Right atrium auricular region (tissue), 2 donors: ENCODE measurements at regions not wholly inside any gene's neighbourhood (a gene's known extent, or its start where the extent isn't known, plus 50 kb on each side); places are given as distances from the start of the nearest gene placed in this dataset.

Experiments
- DNase-seq: peaks from one replicate; pipeline ENCODE4 v3.0.0-alpha.2; 2019; ENCODE audit warnings: low spot score
- H3K27ac ChIP-seq, 2 donors: fragments of 200-600 bp; sonication (generic); 1 replicate in 1 of 2; 2 replicates in 1 of 2; pipeline ENCODE4 v1.5.1; 2016 to 2019
- H3K27me3 ChIP-seq, 2 donors: fragments of 200-600 bp; sonication (generic); one replicate each; pipeline versions ENCODE4 v1.5.1 to v1.6.0; 2017 to 2019
- H3K36me3 ChIP-seq: fragments of 200-600 bp; sonication (generic); one replicate; pipeline ENCODE4 v1.5.1; 2016
- H3K4me1 ChIP-seq, 2 donors: fragments of 200-600 bp; sonication (generic); one replicate each; pipeline versions ENCODE4 v1.5.1 to v1.6.0; 2017 to 2019
- H3K4me3 ChIP-seq, 2 donors: fragments of 200-600 bp; sonication (generic); 1 replicate in 1 of 2; 2 replicates in 1 of 2; pipeline ENCODE4 v1.5.1; 2017 to 2019; ENCODE audit warnings: mild to moderate bottlenecking in 1 of 2, moderate library complexity in 1 of 2
- H3K9me3 ChIP-seq, 2 donors: fragments of 200-600 bp; sonication (generic); one replicate each; pipeline ENCODE4 v1.5.1; 2019
- CTCF ChIP-seq, 2 donors: fragments of 200-600 bp; sonication (generic); IDR thresholded peaks; one replicate each; pipeline ENCODE4 v1.5.1; 2019; ENCODE audit warnings: antibody characterized with exemption in 2 of 2

- Histone ChIP-seq H3K36me3 (no peaks in the 10 kb centered on the region), H3K4me1 (no peaks in the 10 kb centered on the region), H3K27ac (no peak overlapping the region), H3K27me3 (no peaks in the 10 kb centered on the region), H3K9me3 (no peaks in the 10 kb centered on the region), H3K4me3 (no peak overlapping the region)
- no peak for DNase-seq
- no peak for TF ChIP-seq CTCF (IDR thresholded peaks at IDR 0.05)
Observed at GRCh38 chr3:5270666-5271371, 83.3 kb downstream of the EDEM1 start.

DNA sequence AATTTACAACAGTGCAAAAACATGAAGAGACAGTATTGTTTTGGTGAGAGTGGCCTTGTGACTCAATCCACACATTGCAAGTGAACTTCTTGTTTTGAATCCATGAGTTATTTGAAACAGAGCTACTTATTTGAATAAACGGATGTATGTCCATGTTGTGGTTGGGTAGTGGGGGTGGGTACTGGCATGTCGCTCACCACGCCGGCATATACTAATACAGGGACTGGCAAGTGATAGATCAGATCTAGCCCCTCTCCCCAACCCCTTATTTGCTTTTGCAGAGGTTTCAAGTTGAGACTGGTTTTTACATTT lies 83.8 kb downstream of the EDEM1 start:
- Histone ChIP-seq H3K4me1 (no peaks in the 10 kb centered on the region), H3K27me3 (no peaks in the 10 kb centered on the region), H3K27ac (no peak overlapping the region), H3K4me3 (no peak overlapping the region), H3K9me3 (no peaks in the 10 kb centered on the region), H3K36me3 (no peaks in the 10 kb centered on the region)
- TF ChIP-seq CTCF (IDR thresholded peaks at IDR 0.05) = no peak
- DNase-seq = no peak

DNA sequence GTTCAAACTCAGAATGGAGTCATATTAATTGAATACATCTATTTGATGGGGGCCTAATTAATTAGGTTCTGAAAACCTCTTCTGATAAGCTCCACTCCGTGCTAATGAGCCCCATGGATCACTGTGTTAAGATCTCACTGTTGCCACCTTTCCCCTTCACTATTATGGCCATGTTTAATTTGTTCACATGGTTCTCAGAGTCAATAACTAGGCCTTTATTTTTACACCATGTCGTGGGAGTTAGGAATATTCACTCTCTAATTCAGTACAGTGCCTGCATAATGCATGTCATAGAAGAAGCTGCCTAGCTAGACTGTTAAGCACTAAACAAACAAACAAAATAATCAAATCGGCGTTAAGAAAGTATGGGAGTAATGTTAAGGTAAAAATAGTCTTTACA lies 84.9 kb downstream of the EDEM1 start:
- TF ChIP-seq CTCF (IDR thresholded peaks at IDR 0.05) = no peak

DNA sequence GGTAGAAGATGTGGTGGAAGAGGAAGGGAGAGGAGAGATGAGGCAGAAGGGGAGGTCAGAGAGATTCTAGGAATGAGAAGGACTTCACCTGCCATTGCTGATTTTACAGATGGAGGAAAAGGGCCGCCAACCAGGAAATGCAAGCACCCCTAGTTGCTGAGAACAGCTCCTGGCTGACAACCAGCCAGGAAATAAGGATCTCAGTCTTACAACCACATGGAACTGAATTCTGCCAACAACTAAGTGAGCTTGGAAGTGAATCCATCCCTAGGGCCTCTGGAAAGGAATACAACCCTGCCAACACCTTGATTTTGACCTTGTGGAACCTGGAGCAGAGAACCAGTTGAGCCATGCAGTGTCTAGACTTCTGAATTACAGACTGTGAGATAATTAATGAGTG lies 86.6 kb downstream of the EDEM1 start:
- Histone ChIP-seq H3K27me3 (no peaks in the 10 kb centered on the region), H3K27ac (no peak overlapping the region), H3K4me1 (no peaks in the 10 kb centered on the region), H3K9me3 (no peaks in the 10 kb centered on the region), H3K4me3 (no peak overlapping the region), H3K36me3 (no peaks in the 10 kb centered on the region)
- DNase-seq = no peak
- TF ChIP-seq CTCF (IDR thresholded peaks at IDR 0.05) = no peak

More for the DNA sequence above, 84.9 kb downstream of the EDEM1 start:
- Histone ChIP-seq H3K36me3 (no peaks in the 10 kb centered on the region), H3K4me1 (no peaks in the 10 kb centered on the region), H3K9me3 (no peaks in the 10 kb centered on the region), H3K27ac (no peak overlapping the region), H3K27me3 (no peaks in the 10 kb centered on the region), H3K4me3 (no peak overlapping the region)
- no peak for DNase-seq

- H3K27ac ChIP-seq = no peak overlapping the region
- H3K36me3 ChIP-seq = no peaks in the 10 kb centered on the region
- no peak for DNase-seq
- no peaks in the 10 kb centered on the region for H3K4me1 ChIP-seq
- no peak overlapping the region for H3K4me3 ChIP-seq
- no peaks in the 10 kb centered on the region for H3K27me3 ChIP-seq
- H3K9me3 ChIP-seq = peaks cover 0 to 8% of the 10 kb centered on the region in 2 donors
- no peak for TF ChIP-seq CTCF (IDR thresholded peaks at IDR 0.05)
Observed at GRCh38 chr3:5275529-5275928, 88.0 kb downstream of the EDEM1 start.

DNA sequence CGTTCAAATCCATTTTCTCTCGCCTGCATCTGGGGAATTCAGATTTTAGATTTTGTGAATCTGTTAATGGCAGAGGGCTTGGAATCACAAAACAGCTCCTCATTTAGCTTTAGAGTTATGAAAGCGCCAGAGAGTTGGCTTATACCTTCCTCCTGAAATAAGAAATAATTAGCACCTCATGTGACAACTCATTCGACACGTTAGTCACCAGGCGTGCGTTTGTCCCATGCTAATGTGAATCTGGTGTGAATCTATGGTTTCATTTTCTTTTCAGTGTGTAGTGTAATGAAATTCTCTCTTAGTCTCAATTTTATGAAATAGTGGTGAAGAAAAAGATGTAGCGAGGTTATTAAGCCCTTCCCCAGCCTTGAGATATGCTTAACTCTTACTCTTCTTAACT lies 89.4 kb downstream of the EDEM1 start:
- no peaks in the 10 kb centered on the region for H3K27me3 ChIP-seq
- no peak for TF ChIP-seq CTCF (IDR thresholded peaks at IDR 0.05)
- H3K27ac ChIP-seq = no peak overlapping the region
- H3K4me1 ChIP-seq = no peaks in the 10 kb centered on the region
- H3K9me3 ChIP-seq = peaks cover 0 to 21% of the 10 kb centered on the region in 2 donors
- H3K36me3 ChIP-seq = no peaks in the 10 kb centered on the region
- DNase-seq = no peak
- no peak overlapping the region for H3K4me3 ChIP-seq
